NT2/D1 (cell line): ENCODE measurements at regions not wholly inside any gene's neighbourhood (a gene's known extent, or its start where the extent isn't known, plus 50 kb on each side); places are given as distances from the start of the nearest gene placed in this dataset.

Experiments used
- YY1 ChIP-seq: IDR thresholded peaks from 2 replicates; pipeline ENCODE4 v1.6.1; 2011; ENCODE audit not compliant: insufficient read length, insufficient read depth
- ZNF274 ChIP-seq: IDR thresholded peaks from 2 replicates; pipeline ENCODE4 v1.6.1; 2011; ENCODE audit warnings: mild to moderate bottlenecking, low read depth, low read length

- TF ChIP-seq ZNF274 (no peak), YY1 (no peak)
These were observed 244.1 kb upstream of the TNC start for GRCh38 chr9:115362101-115362500.
